NCI-H1417 treated with DMSO at 0.1 percent for 48 hours (cell line): ENCODE measurements at regions not wholly inside any gene's neighbourhood (a gene's known extent, or its start where the extent isn't known, plus 50 kb on each side); places are given as distances from the start of the nearest gene placed in this dataset.
"Not testable (repeated sequence)": the region's sequence is repeated elsewhere in the genome, so short reads cannot be mapped to it uniquely, and the experiment has no call there.

Experiments used
- DNase-seq: peaks from one replicate; lab custom pipeline; 2025; lab: John Stamatoyannopoulos, UW

DNA sequence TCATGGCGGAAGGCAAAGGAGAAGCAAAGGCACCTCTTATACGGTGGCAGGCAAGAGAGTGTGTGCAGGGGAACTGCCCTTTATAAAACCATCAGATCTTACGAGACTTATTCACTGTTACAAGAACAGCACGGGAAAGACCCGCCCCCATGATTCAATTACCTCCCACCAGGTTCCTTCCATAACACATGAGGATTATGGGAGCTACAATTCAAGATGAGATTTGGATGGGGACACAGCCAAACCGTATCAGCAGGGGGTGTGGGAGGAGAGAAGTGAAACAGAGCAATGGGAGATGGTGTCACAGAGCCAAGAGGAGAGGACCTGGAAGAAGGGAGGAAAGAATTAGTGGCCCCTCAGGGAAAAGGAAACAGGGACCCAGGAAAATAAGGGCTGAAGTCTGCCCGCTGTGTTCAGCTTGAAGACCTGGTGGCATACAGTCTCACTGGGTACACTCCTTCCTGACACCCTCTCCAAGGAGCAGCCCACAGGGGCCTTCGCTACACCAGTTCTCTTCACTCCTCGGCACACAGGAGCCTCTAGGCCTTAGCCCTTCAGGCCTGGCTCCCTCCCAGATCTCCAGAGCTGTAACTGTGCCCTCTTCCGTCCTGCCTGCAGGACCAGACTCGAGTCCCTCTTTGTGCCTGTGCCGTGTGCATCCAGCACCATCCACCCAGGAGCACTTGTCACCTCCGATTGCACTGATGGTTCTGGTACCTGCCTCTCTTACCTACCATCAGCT, 262.1 kb downstream of the EIPR1 start:
- no peak for DNase-seq

DNA sequence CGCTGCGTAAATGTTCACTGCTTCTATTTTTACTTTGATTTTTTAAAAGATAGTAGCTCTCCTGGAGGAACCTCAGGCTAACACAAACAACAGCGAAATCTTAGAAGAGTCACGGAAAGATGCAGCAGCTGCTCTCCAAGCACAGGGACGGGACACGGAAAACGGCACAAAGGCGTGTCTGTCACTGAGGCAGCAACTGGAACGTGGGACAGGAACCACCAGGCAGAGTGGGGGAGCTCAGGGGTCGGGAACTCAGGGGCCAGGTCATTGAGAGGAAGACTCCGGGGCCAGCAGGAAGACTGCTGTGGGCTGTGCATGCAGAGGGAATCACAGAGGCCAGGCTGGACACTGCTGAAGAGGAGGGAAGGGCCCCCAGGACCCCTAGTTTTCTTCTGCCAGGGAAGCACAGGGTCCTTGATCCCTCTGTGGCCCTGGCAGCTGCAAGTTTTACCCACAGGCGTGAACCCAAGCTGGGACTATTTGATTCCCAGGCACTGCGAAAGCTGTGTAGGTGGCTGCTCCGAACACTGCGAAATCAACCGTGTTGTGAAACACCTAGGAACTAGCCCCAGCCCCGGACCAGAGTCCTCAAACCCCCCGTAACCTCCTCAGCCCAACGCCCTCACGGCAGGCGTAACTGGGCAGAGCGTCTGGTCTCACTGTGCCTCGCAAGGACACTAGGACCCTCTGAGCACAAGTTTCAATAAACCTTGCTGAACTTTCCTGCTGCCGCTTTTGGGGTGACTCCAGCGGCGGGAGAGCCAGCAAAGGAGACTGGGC, 263.0 kb downstream of the EIPR1 start:
- no peak for DNase-seq

DNA sequence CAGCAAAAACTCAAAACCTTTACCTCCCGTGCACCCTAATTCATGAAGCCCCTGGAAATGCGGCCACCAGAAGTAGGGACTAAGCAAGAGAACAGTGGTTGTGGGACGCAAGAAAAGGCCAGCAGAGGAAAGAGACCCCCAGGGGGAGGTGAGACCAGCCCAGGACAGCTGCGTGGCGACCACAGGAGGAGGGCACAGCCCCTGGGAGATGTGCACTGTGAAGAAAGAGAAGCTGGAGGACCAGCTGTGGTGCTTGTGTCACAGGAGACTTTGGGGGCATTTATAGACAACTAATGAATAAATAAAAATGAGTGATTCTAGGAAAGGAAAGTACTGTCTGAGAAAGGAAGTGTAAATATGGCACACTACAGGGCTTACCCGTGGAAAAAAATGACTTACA, 263.8 kb downstream of the EIPR1 start:
- no peak for DNase-seq

DNA sequence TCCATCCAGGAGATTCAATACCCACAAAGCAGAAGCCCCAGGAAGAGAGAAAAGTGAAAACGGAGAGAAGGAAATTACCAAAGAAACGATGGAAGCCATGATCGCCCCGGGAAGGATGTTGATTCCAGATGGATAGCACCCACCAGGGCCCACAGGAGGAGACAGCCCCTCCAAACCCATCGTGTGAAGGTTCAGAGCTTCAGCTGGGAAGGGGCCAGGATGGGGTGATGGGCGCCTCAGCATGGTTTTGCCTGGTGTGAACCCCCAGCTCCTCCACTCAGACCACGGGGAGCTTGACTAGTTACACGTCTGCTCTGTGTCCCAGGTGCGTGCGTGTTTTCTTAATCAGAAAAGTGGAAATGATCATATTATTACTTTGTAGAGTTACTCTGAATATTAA, 264.5 kb downstream of the EIPR1 start:
- DNase-seq: no peak

DNA sequence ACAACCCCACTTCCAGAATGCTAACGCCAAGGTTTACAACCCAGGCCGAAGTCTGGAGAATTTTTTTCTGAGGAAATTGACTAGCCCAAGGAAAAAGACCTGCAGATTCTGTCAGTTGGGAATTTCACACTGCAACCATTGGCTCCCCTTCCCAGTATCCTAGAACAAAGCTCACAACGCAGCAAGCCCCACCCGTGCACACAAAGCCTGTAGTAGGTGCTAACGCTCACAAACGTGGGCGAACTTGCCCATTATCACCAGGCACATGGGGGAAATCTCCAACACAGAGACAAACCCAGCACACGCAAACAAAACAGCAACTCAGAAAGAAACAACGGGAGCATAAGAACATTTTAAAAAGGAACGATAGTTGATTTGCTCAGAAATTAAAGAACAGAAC, 265.1 kb downstream of the EIPR1 start:
- no peak for DNase-seq

DNA sequence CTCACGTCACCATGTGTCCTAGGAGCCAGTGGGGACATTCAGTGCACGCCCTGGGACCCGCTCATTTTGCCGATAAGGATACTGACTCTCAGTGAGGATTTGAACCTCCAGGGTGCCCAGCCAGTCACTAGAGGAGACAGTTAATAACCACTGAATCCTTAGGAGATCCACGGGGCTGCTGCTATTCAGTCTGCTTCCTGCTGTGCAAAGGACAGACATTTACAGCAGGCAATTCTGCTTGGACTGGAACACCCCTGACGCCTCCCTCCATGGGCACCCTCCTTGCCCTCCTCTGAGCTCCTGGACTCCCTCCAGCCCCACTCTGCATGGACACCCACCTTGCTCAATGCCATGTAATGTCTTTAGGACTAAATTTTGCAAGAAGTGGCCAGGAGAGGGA, 265.5 kb downstream of the EIPR1 start:
- DNase-seq: no peak

DNA sequence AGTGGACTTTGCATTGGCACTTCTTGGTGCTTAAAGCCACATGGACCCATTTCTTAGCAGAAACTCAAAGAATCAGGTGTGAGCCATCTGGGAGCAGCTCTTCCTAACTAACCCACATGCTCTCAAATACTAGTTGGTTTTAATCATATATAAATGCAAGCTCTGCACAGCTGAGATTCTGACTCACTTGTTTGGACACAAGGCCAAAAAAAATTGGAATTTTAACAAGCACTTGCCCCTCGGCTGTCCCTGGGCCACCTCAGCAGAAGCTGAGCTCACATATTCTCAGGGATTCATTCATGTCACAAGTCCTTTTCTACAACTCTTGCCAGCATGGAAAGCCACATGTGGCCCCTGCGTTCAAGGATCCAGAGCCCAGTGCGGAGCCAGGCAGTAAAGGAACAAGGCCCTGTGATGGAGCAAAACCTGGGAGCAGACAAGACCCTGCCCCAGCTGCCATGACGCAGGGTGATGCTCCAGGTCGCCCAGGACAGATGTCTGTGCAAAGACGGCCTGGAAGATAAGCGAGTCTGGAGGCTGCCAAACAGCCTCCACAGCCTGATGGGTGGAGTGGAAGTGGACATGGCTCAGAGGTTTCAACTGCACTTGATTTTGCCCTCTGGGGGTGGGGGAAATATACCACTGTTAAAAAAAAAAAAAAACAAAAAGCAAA, 266.5 kb downstream of the EIPR1 start:
- no peak for DNase-seq

DNA sequence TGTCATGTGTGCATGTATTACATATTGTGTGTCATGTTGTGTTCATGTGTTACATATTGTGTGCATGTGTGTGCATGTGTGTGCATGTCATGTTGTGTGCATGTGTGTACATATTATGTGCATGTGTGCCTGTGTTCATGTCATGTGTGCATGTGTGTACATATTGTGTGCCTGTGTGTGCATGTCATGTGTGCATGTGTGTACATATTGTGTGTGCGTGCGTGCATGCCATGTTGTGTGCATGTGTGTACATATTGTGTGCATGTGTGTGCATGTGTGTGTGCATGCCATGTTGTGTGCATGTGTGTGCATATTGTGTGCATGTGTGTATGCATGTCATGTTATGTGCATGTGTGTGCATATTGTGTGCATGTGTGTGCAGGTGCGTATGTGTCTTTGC, 267.1 kb downstream of the EIPR1 start:
- no peak for DNase-seq

DNA sequence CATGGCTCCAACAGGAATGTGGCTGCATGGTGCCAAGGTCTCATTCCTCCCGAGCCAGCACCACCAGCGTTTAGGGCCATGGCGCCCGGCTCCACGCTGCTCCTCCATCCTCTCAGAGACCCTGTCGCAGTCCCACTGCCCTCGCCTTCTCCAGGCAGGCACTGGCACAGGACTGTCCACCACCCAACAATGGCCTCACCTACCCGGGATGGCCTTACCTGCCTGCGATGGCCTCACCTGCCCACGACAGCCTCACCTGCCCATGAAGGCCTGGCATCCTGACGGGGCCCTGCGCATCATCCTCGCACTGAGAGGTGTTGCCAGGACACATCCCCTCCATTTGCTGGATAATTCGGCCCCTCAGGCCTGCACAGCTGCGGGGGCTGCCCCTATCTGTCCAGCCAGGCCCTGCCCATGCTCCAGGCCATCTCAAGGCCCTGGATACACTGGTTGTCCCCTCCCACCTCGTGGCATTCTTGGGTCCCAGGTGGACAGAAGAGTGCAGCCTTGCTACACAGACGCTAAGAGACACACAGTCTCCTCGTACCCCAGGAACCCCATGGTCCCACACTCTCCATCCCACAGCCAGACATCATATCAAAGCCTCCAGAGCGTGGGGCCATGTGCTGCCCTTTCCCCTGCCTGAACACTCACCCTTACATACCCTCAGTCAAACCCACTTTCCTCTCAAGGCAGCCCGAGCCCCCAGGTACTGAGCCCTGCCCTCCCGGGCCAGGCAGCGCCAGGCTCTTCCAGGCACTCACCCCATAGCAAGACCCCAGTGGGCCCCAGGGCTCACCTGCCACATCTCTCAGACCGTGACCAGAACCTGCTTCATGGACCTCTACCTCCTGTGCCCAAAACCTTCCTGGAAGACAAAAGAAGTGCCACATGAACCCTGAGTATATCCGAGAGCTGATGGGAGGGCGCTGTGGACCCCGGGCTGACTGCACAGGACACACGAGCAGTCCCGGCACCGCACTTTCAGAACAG, 268.6 kb downstream of the EIPR1 start:
- DNase-seq: no peak

DNA sequence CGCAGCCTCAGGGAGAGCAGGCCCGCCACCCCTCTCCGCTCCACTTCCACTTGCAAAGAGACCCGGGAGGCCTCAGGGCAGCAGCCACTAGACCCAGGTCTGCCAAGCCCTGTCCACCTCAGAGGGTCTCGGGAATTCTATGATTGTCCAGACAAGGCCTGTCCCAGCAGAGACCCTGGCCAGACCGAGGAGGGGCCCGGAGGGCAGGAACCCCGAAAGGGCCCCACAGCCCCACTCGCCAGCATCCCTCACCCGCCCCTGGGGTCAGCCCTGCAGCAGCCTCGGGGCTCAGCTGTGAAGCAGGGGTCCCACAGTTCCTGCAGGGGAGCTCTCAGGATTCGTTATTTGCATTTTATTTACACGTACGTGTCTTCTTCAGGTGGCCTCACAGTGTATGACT, 269.5 kb downstream of the EIPR1 start:
- DNase-seq: no peak

DNA sequence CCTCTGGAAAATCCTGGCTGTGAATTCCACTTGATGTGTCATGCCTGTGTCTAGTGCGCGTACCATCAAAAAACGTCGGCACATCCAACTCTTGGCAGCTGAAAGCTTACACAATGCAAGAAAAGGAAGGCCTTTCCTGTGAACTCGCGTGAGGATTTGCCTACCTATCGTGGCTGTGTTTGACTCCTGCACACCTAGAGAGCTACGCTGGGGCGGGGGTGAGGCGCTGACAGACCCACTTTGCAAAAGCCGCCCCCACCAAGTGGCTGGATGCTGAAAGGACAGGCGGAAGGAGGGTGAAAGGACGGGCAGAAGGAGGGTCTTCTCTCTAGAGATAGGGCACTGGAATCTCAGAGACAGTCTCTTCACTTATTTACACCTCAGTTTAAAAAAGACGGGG, 270.1 kb downstream of the EIPR1 start:
- DNase-seq: no peak

DNA sequence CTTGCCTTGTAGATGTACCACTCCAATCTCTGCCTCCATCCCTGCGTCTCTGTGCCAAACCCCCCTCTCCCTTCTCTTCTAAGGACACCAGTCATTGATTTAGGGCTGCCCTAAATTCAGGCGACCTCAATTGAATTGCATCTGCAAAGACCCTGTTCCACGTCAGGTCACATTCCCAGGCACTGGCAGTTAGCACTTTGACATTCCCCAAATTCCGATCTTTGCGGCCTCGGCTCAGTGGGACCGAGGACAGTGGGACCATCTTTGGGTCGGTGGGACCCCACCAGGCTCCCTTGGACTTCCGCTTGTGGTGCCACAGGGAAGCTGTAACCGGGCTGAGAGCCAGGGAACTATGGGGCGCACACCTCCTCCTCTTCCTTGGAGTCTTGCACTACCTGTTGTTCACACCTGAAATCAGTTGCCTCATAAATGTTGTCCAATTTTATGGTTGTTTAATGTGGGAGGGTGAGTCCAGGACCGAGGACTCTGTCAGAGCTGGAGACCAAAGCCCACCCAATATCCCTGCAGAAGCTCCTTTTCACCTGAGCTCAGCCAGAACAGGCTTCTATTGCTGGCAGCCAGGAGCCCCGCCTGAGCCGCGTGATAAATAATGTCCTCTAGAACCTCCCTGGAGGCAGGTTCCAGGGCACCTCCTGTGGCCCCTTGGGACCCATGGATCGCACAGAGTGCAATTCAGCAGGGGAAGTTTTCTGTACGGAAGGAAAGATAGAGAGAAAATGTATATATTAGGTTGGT, 271.6 kb downstream of the EIPR1 start:
- no peak for DNase-seq

DNA sequence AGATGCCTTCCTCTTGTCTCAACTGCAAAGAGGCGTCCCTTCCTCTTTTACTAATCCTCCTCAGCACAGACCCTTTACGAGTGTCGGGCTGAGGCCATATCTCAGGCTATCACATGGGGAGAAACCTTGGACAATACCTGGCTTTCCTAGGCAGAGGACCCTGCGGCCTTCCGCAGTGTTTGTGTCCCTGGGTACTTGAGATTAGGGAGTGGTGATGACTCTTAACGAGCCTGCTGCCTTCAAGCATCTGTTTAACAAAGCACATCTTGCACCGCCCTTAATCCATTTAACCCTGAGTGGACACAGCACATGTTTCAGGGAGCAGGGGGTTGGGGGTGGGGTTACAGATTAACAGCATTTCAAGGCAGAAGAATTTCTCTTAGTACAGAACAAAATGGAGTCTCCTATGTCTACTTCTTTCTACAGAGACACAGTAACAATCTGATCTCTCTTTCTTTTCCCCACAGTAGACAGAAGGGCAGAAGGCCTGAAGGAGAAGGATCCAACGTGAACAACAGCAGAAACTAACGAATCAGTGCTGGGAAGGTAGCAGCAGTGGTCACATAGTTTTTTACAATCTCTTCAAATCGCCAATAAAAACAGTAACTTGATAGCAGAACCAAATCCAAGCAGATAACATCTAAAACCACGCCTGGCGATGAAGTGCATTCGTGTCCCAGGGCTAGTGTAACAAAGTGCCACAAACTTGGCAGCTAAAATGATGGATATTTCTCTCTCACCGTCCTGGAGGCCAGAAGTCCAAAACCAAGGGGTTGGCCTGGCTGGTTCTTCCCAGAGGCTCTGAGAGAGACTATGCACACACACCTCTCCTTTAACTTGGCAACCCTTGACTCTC, 272.4 kb downstream of the EIPR1 start:
- not testable (repeated sequence) for DNase-seq

DNA sequence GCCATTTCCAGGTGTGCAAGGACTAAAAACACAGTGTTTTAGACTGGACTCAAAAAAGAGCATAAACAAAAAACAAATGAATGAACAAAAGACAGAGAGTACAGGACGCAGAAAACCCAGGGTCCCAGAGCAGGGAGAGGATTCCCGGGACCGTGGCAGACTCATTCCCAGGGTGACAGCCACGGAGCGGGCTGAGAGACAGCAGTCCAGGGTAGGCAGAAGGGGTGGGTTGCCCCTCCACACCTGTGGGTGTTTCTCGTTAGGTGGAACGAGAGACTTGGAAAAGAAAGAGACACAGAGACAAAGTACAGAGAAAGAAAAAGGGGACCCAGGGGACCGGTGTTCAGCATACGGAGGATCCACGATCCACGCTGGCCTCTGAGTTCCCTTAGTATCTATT, 273.4 kb downstream of the EIPR1 start:
- DNase-seq: no peak

DNA sequence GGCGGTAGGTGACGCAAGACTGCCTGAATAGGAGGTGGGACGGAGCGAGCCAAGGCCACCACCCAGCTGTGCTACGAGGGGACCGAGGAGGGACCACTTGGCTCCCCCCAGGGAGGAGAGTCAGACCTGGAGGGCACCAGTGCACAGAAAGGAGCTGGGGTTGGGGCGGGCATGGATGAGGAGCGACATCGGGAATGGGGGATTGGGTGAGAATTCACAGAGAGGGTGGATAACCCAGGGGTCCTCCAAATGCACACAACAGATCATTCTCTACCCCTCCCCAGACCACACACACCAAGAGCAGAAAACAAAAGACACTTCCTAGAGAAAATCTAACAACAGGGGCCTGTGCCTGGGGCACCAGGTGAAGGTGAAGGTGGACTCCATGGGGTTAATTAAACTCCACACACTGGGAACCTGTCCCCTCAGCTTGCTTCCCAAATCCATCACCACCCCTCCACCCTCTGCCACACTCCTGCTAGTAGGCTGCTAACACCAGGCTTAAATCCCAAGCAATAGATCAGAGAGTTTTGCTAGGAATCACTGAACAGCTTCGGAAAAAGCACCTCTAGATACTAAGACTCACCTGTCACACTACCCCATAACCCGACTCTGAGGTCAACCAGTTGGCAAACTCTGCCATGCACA, 274.6 kb downstream of the EIPR1 start:
- DNase-seq: no peak

DNA sequence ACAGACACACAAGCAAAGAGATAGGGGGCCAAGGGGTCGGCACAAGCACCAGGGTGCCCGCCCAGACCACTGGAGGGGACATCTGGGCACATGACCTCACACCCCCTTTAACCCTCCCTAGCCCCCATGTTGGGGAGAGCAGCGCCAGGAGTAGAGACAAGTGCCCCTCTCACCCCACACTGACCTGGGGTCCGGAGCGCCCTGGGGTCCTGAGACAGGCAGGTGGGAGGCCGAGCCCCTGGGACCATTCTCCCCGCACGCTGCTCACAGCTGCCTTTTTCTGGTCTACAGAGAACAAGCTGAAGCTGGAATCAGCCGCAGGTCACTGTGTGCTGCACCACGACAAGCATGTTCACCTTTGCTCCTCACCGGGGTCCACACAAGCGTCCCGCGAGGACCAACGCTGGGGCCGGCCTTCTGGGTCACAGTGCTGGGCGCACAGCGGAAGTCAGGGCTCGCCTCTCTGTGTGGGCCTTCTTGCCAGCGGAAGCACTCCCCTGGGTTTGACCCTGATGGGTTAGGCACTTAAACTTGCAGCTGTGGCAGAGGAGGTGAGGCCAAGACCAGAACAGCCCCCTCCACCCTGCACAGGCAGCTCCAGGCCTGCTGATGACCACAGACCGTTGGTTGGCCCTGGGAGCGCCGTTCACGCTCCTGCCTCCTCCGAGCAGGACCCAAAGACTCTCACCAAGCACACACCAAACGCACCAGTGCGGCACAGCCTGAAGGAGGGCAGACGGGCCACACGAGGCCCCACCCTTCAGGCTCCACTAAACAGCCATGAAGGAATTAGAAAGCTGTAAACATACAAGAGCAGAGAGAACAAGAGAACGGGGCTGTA, 275.3 kb downstream of the EIPR1 start:
- no peak for DNase-seq

DNA sequence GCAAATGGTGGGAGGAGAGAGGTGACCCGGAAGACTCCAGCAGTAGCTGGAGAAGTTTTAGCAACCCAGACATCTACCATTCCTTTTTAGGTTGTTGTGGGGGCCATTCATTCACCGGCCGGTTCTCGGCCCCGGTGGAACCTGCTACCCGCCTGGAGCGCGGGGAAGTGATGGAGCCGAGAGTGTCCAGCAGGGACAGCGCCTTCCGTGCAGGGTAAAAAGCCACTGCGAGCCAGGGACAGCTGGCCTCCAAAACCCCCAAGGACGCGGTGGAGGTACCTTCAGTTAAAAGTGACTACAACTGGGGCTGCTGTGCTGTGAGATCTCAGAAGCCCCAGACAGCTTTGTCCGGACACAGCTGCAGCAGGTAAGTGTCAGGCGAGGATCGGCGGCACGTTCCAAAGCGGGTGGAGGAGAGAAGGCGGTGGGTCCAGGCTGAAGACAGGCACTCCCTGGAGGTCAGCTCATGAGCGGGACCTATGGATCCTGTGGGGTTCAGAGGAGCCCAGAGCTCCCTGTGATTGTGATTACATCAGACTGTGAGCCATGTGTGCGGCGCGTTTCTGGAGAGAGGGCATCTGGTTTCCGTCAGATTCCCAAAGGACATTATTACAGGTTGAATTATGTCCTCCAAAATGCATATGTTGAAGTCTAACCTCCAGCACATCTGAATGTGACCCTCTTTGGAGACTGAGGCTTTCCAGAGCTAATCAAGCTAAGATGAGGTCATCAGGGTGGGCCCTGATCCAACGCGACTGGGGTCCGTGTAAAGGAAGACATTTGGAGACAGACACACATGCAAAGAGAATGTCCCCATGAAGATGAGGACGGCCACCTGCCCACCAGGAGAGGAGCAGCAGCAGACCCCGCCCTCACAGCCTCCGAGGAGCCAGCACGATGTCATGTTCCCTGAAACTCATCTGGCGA, 276.3 kb downstream of the EIPR1 start:
- DNase-seq: no peak

DNA sequence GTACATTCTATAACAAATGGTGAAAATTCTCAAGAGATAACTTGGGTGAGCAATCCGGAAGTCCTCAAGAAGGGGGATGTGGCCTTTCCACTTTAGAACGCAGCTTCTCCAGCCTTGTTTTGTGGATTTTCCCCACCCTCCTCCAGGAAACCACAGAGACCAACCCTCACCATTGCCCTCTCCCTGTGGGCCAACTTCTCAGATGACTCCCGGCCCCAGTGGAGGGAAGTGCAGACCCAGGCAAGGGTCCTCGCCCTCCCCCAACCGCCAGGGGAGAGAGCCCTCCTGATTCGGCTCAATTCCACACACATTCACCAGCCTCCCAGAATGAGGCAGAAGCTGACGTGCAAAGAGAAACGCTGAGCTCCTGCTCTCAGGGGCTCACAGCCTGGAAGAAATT, 277.2 kb downstream of the EIPR1 start:
- no peak for DNase-seq
